ENCODE measurements at regions not wholly inside any gene's neighbourhood (a gene's known extent, or its start where the extent isn't known, plus 50 kb on each side); places are given as distances from the start of the nearest gene placed in this dataset.

- Histone ChIP-seq H2BK120ac (ENCODE audit: low read depth, low read length) (no peak overlapping the region), H3K4me3 (ENCODE audit: low read length) (no peak overlapping the region), H3K4ac (ENCODE audit: low read depth, low read length) (no peak overlapping the region), H3K9ac (ENCODE audit: low read length) (no peak overlapping the region), H3K27me3 (ENCODE audit: insufficient read depth, low read length, poor library complexity) (no peaks in the 10 kb centered on the region), H3K56ac (ENCODE audit: low read length) (no peak overlapping the region), H2BK5ac (ENCODE audit: low read length) (no peak overlapping the region), H3K4me2 (ENCODE audit: low read length) (no peak overlapping the region), H3K4me1 (ENCODE audit: control insufficient read depth, low read depth, low read length) (no peaks in the 10 kb centered on the region), H4K8ac (ENCODE audit: low read depth, low read length) (no peak overlapping the region), H2AK5ac (ENCODE audit: low read length) (no peak overlapping the region), H3K27ac (ENCODE audit: low read depth, low read length) (no peak overlapping the region), H3K79me1 (ENCODE audit: low read length) (no peaks in the 10 kb centered on the region), H3K23ac (ENCODE audit: low read length) (no peak overlapping the region), H4K5ac (ENCODE audit: low read length) (no peak overlapping the region), H2BK15ac (replicated peaks; ENCODE audit: low read depth) (no peak overlapping the region), H3K36me3 (ENCODE audit: control insufficient read depth, insufficient read depth, low read length) (no peaks in the 10 kb centered on the region), H3K18ac (ENCODE audit: low read length) (no peak overlapping the region), H3K79me2 (ENCODE audit: control insufficient read depth, insufficient read depth, low read length) (no peaks in the 10 kb centered on the region)
- no CpG with 5 or more reads among the region's 1 CpG for WGBS (ENCODE audit: extremely low coverage, insufficient coverage, low lambda C conversion rate)
- no peak for DNase-seq
Measured at GRCh38 chr4:129675036-129675435, 579.1 kb downstream of the C4orf33 start.

- Histone ChIP-seq H3K56ac (ENCODE audit: low read length) (no peak overlapping the region), H3K18ac (ENCODE audit: low read length) (no peak overlapping the region), H3K4me1 (ENCODE audit: control insufficient read depth, low read depth, low read length) (no peaks in the 10 kb centered on the region), H2AK5ac (ENCODE audit: low read length) (no peak overlapping the region), H3K4me2 (ENCODE audit: low read length) (no peak overlapping the region), H3K79me1 (ENCODE audit: low read length) (no peaks in the 10 kb centered on the region), H3K4me3 (ENCODE audit: low read length) (no peak overlapping the region), H3K27ac (ENCODE audit: low read depth, low read length) (no peak overlapping the region), H3K23ac (ENCODE audit: low read length) (no peak overlapping the region), H3K4ac (ENCODE audit: low read depth, low read length) (no peak overlapping the region), H3K36me3 (ENCODE audit: control insufficient read depth, insufficient read depth, low read length) (no peaks in the 10 kb centered on the region), H3K27me3 (ENCODE audit: insufficient read depth, low read length, poor library complexity) (no peaks in the 10 kb centered on the region), H4K8ac (ENCODE audit: low read depth, low read length) (no peak overlapping the region), H3K79me2 (ENCODE audit: control insufficient read depth, insufficient read depth, low read length) (no peaks in the 10 kb centered on the region), H4K5ac (ENCODE audit: low read length) (no peak overlapping the region), H2BK5ac (ENCODE audit: low read length) (no peak overlapping the region), H2BK120ac (ENCODE audit: low read depth, low read length) (no peak overlapping the region), H2BK15ac (replicated peaks; ENCODE audit: low read depth) (no peak overlapping the region), H3K9ac (ENCODE audit: low read length) (no peak overlapping the region)
- no peak for DNase-seq
- WGBS (ENCODE audit: extremely low coverage, insufficient coverage, low lambda C conversion rate), result no CpG with 5 or more reads among the region's 4 CpGs
Measured at GRCh38 chr4:129676934-129677333, 581.0 kb downstream of the C4orf33 start.

GRCh38 chr4:129682586-129682985 lies 586.6 kb downstream of the C4orf33 start:
- H3K9ac ChIP-seq (ENCODE audit: low read length), result no peak overlapping the region
- H3K79me1 ChIP-seq (ENCODE audit: low read length), result no peaks in the 10 kb centered on the region
- H3K18ac ChIP-seq (ENCODE audit: low read length), result no peak overlapping the region
- H2AK5ac ChIP-seq (ENCODE audit: low read length), result no peak overlapping the region
- no peak overlapping the region for H3K4ac ChIP-seq (ENCODE audit: low read depth, low read length)
- no peak overlapping the region for H4K5ac ChIP-seq (ENCODE audit: low read length)
- H3K36me3 ChIP-seq (ENCODE audit: control insufficient read depth, insufficient read depth, low read length), result no peaks in the 10 kb centered on the region
- H2BK5ac ChIP-seq (ENCODE audit: low read length), result no peak overlapping the region
- no peak overlapping the region for H4K8ac ChIP-seq (ENCODE audit: low read depth, low read length)
- no peak overlapping the region for H2BK15ac ChIP-seq (replicated peaks; ENCODE audit: low read depth)
- no peak overlapping the region for H3K23ac ChIP-seq (ENCODE audit: low read length)
- DNase-seq, result no peak
- no peak overlapping the region for H3K56ac ChIP-seq (ENCODE audit: low read length)
- H3K27ac ChIP-seq (ENCODE audit: low read depth, low read length), result no peak overlapping the region
- H3K79me2 ChIP-seq (ENCODE audit: control insufficient read depth, insufficient read depth, low read length), result no peaks in the 10 kb centered on the region
- H3K4me1 ChIP-seq (ENCODE audit: control insufficient read depth, low read depth, low read length), result no peaks in the 10 kb centered on the region
- H3K4me2 ChIP-seq (ENCODE audit: low read length), result no peak overlapping the region
- no peak overlapping the region for H3K4me3 ChIP-seq (ENCODE audit: low read length)
- no peaks in the 10 kb centered on the region for H3K27me3 ChIP-seq (ENCODE audit: insufficient read depth, low read length, poor library complexity)
- H2BK120ac ChIP-seq (ENCODE audit: low read depth, low read length), result no peak overlapping the region
- no CpG with 5 or more reads among the region's 1 CpG for WGBS (ENCODE audit: extremely low coverage, insufficient coverage, low lambda C conversion rate)

DNA sequence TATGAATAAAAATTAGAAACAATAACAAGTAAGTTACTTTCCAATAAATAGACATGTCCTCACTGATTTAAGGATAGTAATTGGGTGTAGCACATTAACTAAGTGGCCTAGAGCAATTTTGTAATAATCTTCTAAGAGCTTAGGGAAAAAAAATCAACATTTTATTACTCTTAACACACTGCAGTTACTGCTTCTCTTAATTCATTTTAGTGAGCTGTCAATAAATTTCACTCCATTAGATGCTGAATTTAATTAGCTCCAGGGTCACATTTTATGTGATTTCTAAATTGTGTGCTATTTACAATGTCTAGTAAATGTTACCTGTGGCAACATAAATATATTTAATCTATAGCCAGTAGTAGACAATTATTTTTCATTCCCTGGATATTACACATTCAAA lies 612.0 kb downstream of the C4orf33 start:
- Histone ChIP-seq H3K4me2 (ENCODE audit: low read length) (no peak overlapping the region), H3K9ac (ENCODE audit: low read length) (no peak overlapping the region), H3K4ac (ENCODE audit: low read depth, low read length) (no peak overlapping the region), H3K18ac (ENCODE audit: low read length) (no peak overlapping the region), H3K36me3 (ENCODE audit: control insufficient read depth, insufficient read depth, low read length) (no peaks in the 10 kb centered on the region), H3K4me1 (ENCODE audit: control insufficient read depth, low read depth, low read length) (no peaks in the 10 kb centered on the region), H2BK5ac (ENCODE audit: low read length) (no peak overlapping the region), H3K27me3 (ENCODE audit: insufficient read depth, low read length, poor library complexity) (no peaks in the 10 kb centered on the region), H2BK15ac (replicated peaks; ENCODE audit: low read depth) (no peak overlapping the region), H3K79me1 (ENCODE audit: low read length) (no peaks in the 10 kb centered on the region), H2BK120ac (ENCODE audit: low read depth, low read length) (no peak overlapping the region), H4K5ac (ENCODE audit: low read length) (no peak overlapping the region), H3K56ac (ENCODE audit: low read length) (no peak overlapping the region), H3K4me3 (ENCODE audit: low read length) (no peak overlapping the region), H3K23ac (ENCODE audit: low read length) (no peak overlapping the region), H3K79me2 (ENCODE audit: control insufficient read depth, insufficient read depth, low read length) (no peaks in the 10 kb centered on the region), H2AK5ac (ENCODE audit: low read length) (no peak overlapping the region), H4K8ac (ENCODE audit: low read depth, low read length) (no peak overlapping the region), H3K27ac (ENCODE audit: low read depth, low read length) (no peak overlapping the region)
- DNase-seq, result no peak

GRCh38 chr4:129708784-129709183 lies 612.8 kb downstream of the C4orf33 start:
- no peak overlapping the region for H2AK5ac ChIP-seq (ENCODE audit: low read length)
- H2BK5ac ChIP-seq (ENCODE audit: low read length), result no peak overlapping the region
- H3K79me1 ChIP-seq (ENCODE audit: low read length), result no peaks in the 10 kb centered on the region
- no peaks in the 10 kb centered on the region for H3K27me3 ChIP-seq (ENCODE audit: insufficient read depth, low read length, poor library complexity)
- H2BK15ac ChIP-seq (replicated peaks; ENCODE audit: low read depth), result no peak overlapping the region
- H3K4me2 ChIP-seq (ENCODE audit: low read length), result no peak overlapping the region
- no peak overlapping the region for H3K4me3 ChIP-seq (ENCODE audit: low read length)
- no peak overlapping the region for H4K5ac ChIP-seq (ENCODE audit: low read length)
- H2BK120ac ChIP-seq (ENCODE audit: low read depth, low read length), result no peak overlapping the region
- H3K23ac ChIP-seq (ENCODE audit: low read length), result no peak overlapping the region
- H4K8ac ChIP-seq (ENCODE audit: low read depth, low read length), result no peak overlapping the region
- no peaks in the 10 kb centered on the region for H3K4me1 ChIP-seq (ENCODE audit: control insufficient read depth, low read depth, low read length)
- H3K9ac ChIP-seq (ENCODE audit: low read length), result no peak overlapping the region
- H3K4ac ChIP-seq (ENCODE audit: low read depth, low read length), result no peak overlapping the region
- H3K79me2 ChIP-seq (ENCODE audit: control insufficient read depth, insufficient read depth, low read length), result no peaks in the 10 kb centered on the region
- no peaks in the 10 kb centered on the region for H3K36me3 ChIP-seq (ENCODE audit: control insufficient read depth, insufficient read depth, low read length)
- H3K27ac ChIP-seq (ENCODE audit: low read depth, low read length), result no peak overlapping the region
- H3K56ac ChIP-seq (ENCODE audit: low read length), result no peak overlapping the region
- no CpG with 5 or more reads among the region's 4 CpGs for WGBS (ENCODE audit: extremely low coverage, insufficient coverage, low lambda C conversion rate)
- H3K18ac ChIP-seq (ENCODE audit: low read length), result no peak overlapping the region
- DNase-seq, result no peak

DNA sequence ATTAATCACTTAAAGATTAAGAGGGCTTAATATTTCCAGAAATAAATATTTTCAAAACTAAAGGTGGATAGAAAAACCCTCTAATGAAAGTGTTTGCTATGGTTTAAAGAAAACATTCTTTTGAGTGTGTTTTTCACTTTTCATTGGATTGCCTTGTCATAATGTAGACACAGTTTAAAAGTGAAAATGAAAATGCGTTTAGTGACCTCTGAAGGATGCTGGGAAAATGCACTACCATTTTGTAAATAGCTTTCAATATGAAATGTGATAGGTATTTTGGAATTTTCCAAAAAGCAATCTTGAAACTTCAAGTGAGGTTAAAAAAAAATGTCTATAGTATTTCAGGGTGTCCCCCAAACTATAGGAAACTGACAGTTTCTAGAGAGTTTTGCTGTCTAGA lies 642.2 kb downstream of the C4orf33 start:
- Histone ChIP-seq H3K4me2 (ENCODE audit: low read length) (no peak overlapping the region), H2BK5ac (ENCODE audit: low read length) (no peak overlapping the region), H3K27ac (ENCODE audit: low read depth, low read length) (no peak overlapping the region), H3K9ac (ENCODE audit: low read length) (no peak overlapping the region), H2BK120ac (ENCODE audit: low read depth, low read length) (no peak overlapping the region), H3K23ac (ENCODE audit: low read length) (no peak overlapping the region), H4K5ac (ENCODE audit: low read length) (no peak overlapping the region), H4K8ac (ENCODE audit: low read depth, low read length) (no peak overlapping the region), H2AK5ac (ENCODE audit: low read length) (no peak overlapping the region), H3K27me3 (ENCODE audit: insufficient read depth, low read length, poor library complexity) (no peaks in the 10 kb centered on the region), H3K4ac (ENCODE audit: low read depth, low read length) (no peak overlapping the region), H3K4me3 (ENCODE audit: low read length) (no peak overlapping the region), H3K79me1 (ENCODE audit: low read length) (no peaks in the 10 kb centered on the region), H3K4me1 (ENCODE audit: control insufficient read depth, low read depth, low read length) (no peaks in the 10 kb centered on the region), H2BK15ac (replicated peaks; ENCODE audit: low read depth) (no peak overlapping the region), H3K56ac (ENCODE audit: low read length) (no peak overlapping the region), H3K18ac (ENCODE audit: low read length) (no peak overlapping the region), H3K36me3 (ENCODE audit: control insufficient read depth, insufficient read depth, low read length) (no peaks in the 10 kb centered on the region), H3K79me2 (ENCODE audit: control insufficient read depth, insufficient read depth, low read length) (no peaks in the 10 kb centered on the region)
- WGBS (ENCODE audit: extremely low coverage, insufficient coverage, low lambda C conversion rate), result no CpG with 5 or more reads among the region's 1 CpG
- no peak for DNase-seq
